SK-N-SH (cell line): ENCODE measurements at regions not wholly inside any gene's neighbourhood (a gene's known extent, or its start where the extent isn't known, plus 50 kb on each side); places are given as distances from the start of the nearest gene placed in this dataset.

Source experiments
- CTCF ChIA-PET: fragments of 300-600, 350-600 bp; formaldehyde crosslinking; extraction: SDS; loops from one replicate; lab custom pipeline; 2021; lab: Yijun Ruan, JAX
- POLR2A ChIA-PET: fragments of 350-600 bp; sonication (Branson Sonifier 250); formaldehyde crosslinking; extraction: SDS; loops from one replicate; lab custom pipeline; 2020; ENCODE audit warnings: antibody characterized with exemption, inconsistent platforms; lab: Yijun Ruan, JAX
- DNase-seq: peaks from one replicate; pipeline ENCODE4 v3.0.0; 2012
- H2AFZ ChIP-seq: fragments of 200-600 bp; sonication (generic); 2 replicates; pipeline ENCODE4 v1.8.1; 2016; ENCODE audit warnings: antibody characterized with exemption, mild to moderate bottlenecking, low read depth
- H3F3A ChIP-seq: fragments of 200-600 bp; sonication (generic); replicated peaks from 2 replicates; pipeline ENCODE3; 2016; ENCODE audit warnings: antibody characterized with exemption, mild to moderate bottlenecking; ENCODE audit not compliant: insufficient read depth
- H3K27ac ChIP-seq, 2 experiments: fragments of 200-500 bp in 1 of 2; fragments of 200-600 bp in 1 of 2; sonication (Bioruptor generic) in 1 of 2; sonication (generic), shearing (Covaris generic) in 1 of 2; 2 replicates each; pipeline versions ENCODE4 v1.5.1 to v1.6.1; 2014 to 2016; ENCODE audit warnings: low read depth in 2 of 2, inconsistent platforms in 1 of 2, low read length in 1 of 2, mild to moderate bottlenecking in 1 of 2, mixed read lengths in 1 of 2
- H3K27me3 ChIP-seq: fragments of 200-600 bp; sonication (generic), shearing (Covaris generic); 2 replicates; pipeline ENCODE4 v1.6.1; 2016; ENCODE audit warnings: mixed run types; ENCODE audit not compliant: insufficient read depth
- H3K36me3 ChIP-seq, 2 experiments: fragments of 200-500 bp in 1 of 2; fragments of 200-600 bp in 1 of 2; sonication (Bioruptor generic) in 1 of 2; sonication (generic) in 1 of 2; replicated peaks in 1 of 2; 2 replicates each; pipeline versions ENCODE3 to v1.5.1; 2014 to 2016; ENCODE audit warnings: low read length in 1 of 2, mild to moderate bottlenecking in 1 of 2; ENCODE audit not compliant: insufficient read depth in 2 of 2, control insufficient read depth in 1 of 2
- H3K4me1 ChIP-seq, 2 experiments: fragments of 200-500 bp in 1 of 2; fragments of 200-600 bp in 1 of 2; sonication (Bioruptor generic) in 1 of 2; sonication (generic), shearing (Covaris generic) in 1 of 2; 2 replicates each; pipeline versions ENCODE4 v1.5.1 to v1.6.1; 2014 to 2016; ENCODE audit warnings: low read depth in 1 of 2, low read length in 1 of 2, mixed run types in 1 of 2; ENCODE audit not compliant: insufficient read depth in 2 of 2, control insufficient read depth in 1 of 2
- H3K4me2 ChIP-seq: fragments of 200-600 bp; sonication (generic), shearing (Covaris generic); 2 replicates; pipeline ENCODE4 v1.6.1; 2017; ENCODE audit warnings: mixed run types
- H3K4me3 ChIP-seq, 2 experiments: fragments of 200-500 bp in 1 of 2; fragments of 200-600 bp in 1 of 2; sonication (Bioruptor generic) in 1 of 2; sonication (generic), shearing (Covaris generic) in 1 of 2; 2 replicates each; pipeline versions ENCODE4 v1.5.1 to v1.8.1; 2014 to 2016; ENCODE audit warnings: low read depth in 2 of 2, inconsistent platforms in 1 of 2, low read length in 1 of 2, mild to moderate bottlenecking in 1 of 2, mixed read lengths in 1 of 2, moderate library complexity in 1 of 2
- H3K79me2 ChIP-seq: fragments of 200-600 bp; sonication (generic); 2 replicates; pipeline ENCODE4 v1.8.1; 2017; ENCODE audit warnings: mild to moderate bottlenecking; ENCODE audit not compliant: insufficient read depth
- H3K9ac ChIP-seq: fragments of 200-600 bp; sonication (generic); 2 replicates; pipeline ENCODE4 v1.6.1; 2017; ENCODE audit warnings: mixed run types
- H3K9me2 ChIP-seq: fragments of 200-600 bp; sonication (generic); 2 replicates; pipeline ENCODE4 v1.6.1; 2017; ENCODE audit warnings: mixed run types
- H3K9me3 ChIP-seq: fragments of 200-600 bp; sonication (generic); 2 replicates; pipeline ENCODE4 v1.6.1; 2017; ENCODE audit warnings: mixed run types, mild to moderate bottlenecking, moderate library complexity
- H4K20me1 ChIP-seq: fragments of 200-600 bp; sonication (generic); 2 replicates; pipeline ENCODE4 v1.6.1; 2017; ENCODE audit warnings: mild to moderate bottlenecking, mixed run types; ENCODE audit not compliant: insufficient read depth
- EZH2phosphoT487 ChIP-seq: fragments of 200-600 bp; sonication (generic); IDR thresholded peaks from 2 replicates; pipeline ENCODE4 v1.6.1; 2017; ENCODE audit warnings: low read depth, mixed run types, mild to moderate bottlenecking, antibody characterized with exemption, moderate library complexity, borderline replicate concordance
- FOSL2 ChIP-seq: IDR thresholded peaks from 2 replicates; pipeline ENCODE4 v1.4.0; 2012; ENCODE audit warnings: low read depth, mild to moderate bottlenecking, moderate library complexity, borderline replicate concordance
- FOXM1 ChIP-seq: IDR thresholded peaks from 2 replicates; pipeline ENCODE4 v1.4.0; 2012; ENCODE audit warnings: low read depth, mild to moderate bottlenecking
- GABPA ChIP-seq: IDR thresholded peaks from 2 replicates; pipeline ENCODE4 v1.4.0; 2012; ENCODE audit warnings: low read depth, mild to moderate bottlenecking
- IRF3 ChIP-seq: fragments of 150-350 bp; IDR thresholded peaks from 2 replicates; pipeline ENCODE4 v1.6.1; 2016; ENCODE audit warnings: mild to moderate bottlenecking, low read depth, low read length
- JUND ChIP-seq: IDR thresholded peaks from 2 replicates; pipeline ENCODE4 v1.4.0; 2012
- MAX ChIP-seq: IDR thresholded peaks from 2 replicates; pipeline ENCODE4 v1.4.0; 2012; ENCODE audit warnings: low read depth
- MEF2A ChIP-seq: IDR thresholded peaks from 2 replicates; pipeline ENCODE4 v1.4.0; 2012; ENCODE audit warnings: low read depth, borderline replicate concordance
- MXI1 ChIP-seq: IDR thresholded peaks from 2 replicates; pipeline ENCODE4 v1.6.1; 2012; ENCODE audit warnings: mild to moderate bottlenecking, low read depth, low read length, improper control_type of control experiment
- NFIC ChIP-seq: IDR thresholded peaks from 2 replicates; pipeline ENCODE4 v1.4.0; 2012; ENCODE audit warnings: borderline replicate concordance
- POLR2AphosphoS5 ChIP-seq: IDR thresholded peaks from 2 replicates; pipeline ENCODE4 v1.6.1; 2012; ENCODE audit warnings: low read depth, low read length
- RAD21 ChIP-seq: IDR thresholded peaks from 2 replicates; pipeline ENCODE4 v1.6.1; 2012; ENCODE audit warnings: mild to moderate bottlenecking, low read length
- RCOR1 ChIP-seq: fragments of 150-350 bp; IDR thresholded peaks from 2 replicates; pipeline ENCODE4 v1.6.1; 2017; ENCODE audit warnings: antibody characterized with exemption, low read length
- REST ChIP-seq: IDR thresholded peaks from 2 replicates; pipeline ENCODE4 v1.6.1; 2012; ENCODE audit warnings: mild to moderate bottlenecking, low read depth, low read length, moderate library complexity
- RFX5 ChIP-seq: IDR thresholded peaks from 2 replicates; pipeline ENCODE4 v1.6.1; 2012; ENCODE audit warnings: mild to moderate bottlenecking, improper control_type of control experiment, low read length
- SMC3 ChIP-seq: IDR thresholded peaks from 2 replicates; pipeline ENCODE4 v1.6.1; 2012; ENCODE audit warnings: low read depth, low read length, improper control_type of control experiment
- TCF12 ChIP-seq: IDR thresholded peaks from 2 replicates; pipeline ENCODE4 v1.4.0; 2012
- TEAD4 ChIP-seq: IDR thresholded peaks from 2 replicates; pipeline ENCODE4 v1.4.0; 2012; ENCODE audit warnings: mild to moderate bottlenecking, borderline replicate concordance; ENCODE audit not compliant: insufficient read depth
- USF1 ChIP-seq: IDR thresholded peaks from 2 replicates; pipeline ENCODE4 v1.4.0; 2012; ENCODE audit warnings: low read depth, borderline replicate concordance
- USF2 ChIP-seq: fragments of 150-350 bp; IDR thresholded peaks from 2 replicates; pipeline ENCODE4 v1.6.1; 2017; ENCODE audit warnings: antibody characterized with exemption, low read length, low read depth, borderline replicate concordance
- YY1 ChIP-seq: IDR thresholded peaks from 2 replicates; pipeline ENCODE4 v1.4.0; 2012; ENCODE audit warnings: low read depth, mild to moderate bottlenecking
- WGBS: methylation state at CpG from one replicate; pipeline ENCODE4 v1.1.6; 2017; ENCODE audit warnings: low lambda C conversion rate; 5-methylcytosine and 5-hydroxymethylcytosine counted together

GRCh38 chr10:3907514-3907913 lies 122.5 kb upstream of the KLF6 start:
- H3K79me2 ChIP-seq = no peaks in the 10 kb centered on the region
- H3K27ac ChIP-seq = no peak overlapping the region
- H3K9ac ChIP-seq = no peak overlapping the region
- H3K4me2 ChIP-seq = no peak overlapping the region
- no peak overlapping the region for H3K4me3 ChIP-seq
- no peaks in the 10 kb centered on the region for H3K9me3 ChIP-seq
- no peak for DNase-seq
- no peaks in the 10 kb centered on the region for H3K36me3 ChIP-seq
- no peaks in the 10 kb centered on the region for H4K20me1 ChIP-seq
- H3F3A ChIP-seq = peaks cover 4% of the 10 kb centered on the region
- peaks cover 0 to 1% of the 10 kb centered on the region in 2 experiments; a peak in 2 of 4 replicates for H3K4me1 ChIP-seq
- POLR2A ChIA-PET = no interaction called here
- H3K27me3 ChIP-seq = no peaks in the 10 kb centered on the region
- no peak for TF ChIP-seq SMC3
- no peak for TF ChIP-seq MXI1
- no peak for TF ChIP-seq POLR2AphosphoS5
- no peak for TF ChIP-seq RAD21
- TF ChIP-seq FOXM1 = no peak
- no peak for TF ChIP-seq FOSL2
- TF ChIP-seq JUND = no peak
- no peak for TF ChIP-seq GABPA
- TF ChIP-seq RCOR1 = no peak
- no peak for TF ChIP-seq USF1
- TF ChIP-seq TCF12 = no peak
- no peak for TF ChIP-seq USF2
- TF ChIP-seq NFIC = no peak
- no peak for TF ChIP-seq RFX5
- TF ChIP-seq TEAD4 = no peak
- no peak for TF ChIP-seq EZH2phosphoT487
- TF ChIP-seq, all 33 proteins: peak for 0
- WGBS = 67% methylated on average over 1 of the region's 6 CpGs
- CTCF ChIA-PET = interaction anchor here (0.6 to 1.0 kb wide), 3 partner anchors 10 to 752 kb away, joined by 3 to 5 read pairs (median 3); no protein-coding TSS in a partner anchor
- Histone ChIP-seq H2AFZ (no peak overlapping the region), H3K9me2 (no peaks in the 10 kb centered on the region)

GRCh38 chr10:3906511-3907111 lies 121.6 kb upstream of the KLF6 start:
- no peak for DNase-seq
- H3K4me3 ChIP-seq = no peak overlapping the region
- no peaks in the 10 kb centered on the region for H3K9me3 ChIP-seq
- peak overlapping the region in 1 of 2 experiments; percentile 28; a peak in 1 of 4 replicates for H3K27ac ChIP-seq
- ChIA-PET CTCF (interaction anchor here (0.6 kb wide), 2 partner anchors 9 to 753 kb away, joined by 3 to 5 read pairs; no protein-coding TSS in a partner anchor), POLR2A (no interaction called here)
- no peak overlapping the region for H3K4me2 ChIP-seq
- H3K4me1 ChIP-seq = peaks cover 0 to 4% of the 10 kb centered on the region in 2 experiments; a peak in 2 of 4 replicates
- H3K9me2 ChIP-seq = no peaks in the 10 kb centered on the region
- H3K36me3 ChIP-seq = no peaks in the 10 kb centered on the region
- peaks cover 4% of the 10 kb centered on the region for H3F3A ChIP-seq
- H3K9ac ChIP-seq = no peak overlapping the region
- no peak overlapping the region for H2AFZ ChIP-seq
- H3K79me2 ChIP-seq = no peaks in the 10 kb centered on the region
- WGBS = 77% methylated on average over 17 of the region's 17 CpGs
- no peaks in the 10 kb centered on the region for H4K20me1 ChIP-seq
- no peaks in the 10 kb centered on the region for H3K27me3 ChIP-seq
- TF ChIP-seq MEF2A = no peak
- no peak for TF ChIP-seq IRF3
- TF ChIP-seq TCF12 = no peak
- TF ChIP-seq JUND = no peak
- no peak for TF ChIP-seq RCOR1
- no peak for TF ChIP-seq RFX5
- TF ChIP-seq TEAD4 = no peak
- no peak for TF ChIP-seq FOXM1
- no peak for TF ChIP-seq REST
- TF ChIP-seq YY1 = no peak
- TF ChIP-seq MAX = no peak
- no peak for TF ChIP-seq USF1
- TF ChIP-seq GABPA = no peak
